ENCODE measurements at regions not wholly inside any gene's neighbourhood (a gene's known extent, or its start where the extent isn't known, plus 50 kb on each side); places are given as distances from the start of the nearest gene placed in this dataset.

- no peak for TF ChIP-seq POLR2AphosphoS5 (IDR thresholded peaks at IDR 0.05; ENCODE audit: borderline replicate concordance, low read depth, low read length)
- TF ChIP-seq EZH2 (IDR thresholded peaks at IDR 0.05), result no peak
- TF ChIP-seq FOXP2 (optimal IDR thresholded peaks at IDR 0.05; ENCODE audit: control extremely low read depth, extremely low read length, insufficient read depth), result no peak
These were observed 171.4 kb downstream of the NDUFA12 start for GRCh38 chr12:94832105-94832504.

Measured in SK-N-MC (cell line).